ENCODE measurements at regions not wholly inside any gene's neighbourhood (a gene's known extent, or its start where the extent isn't known, plus 50 kb on each side); places are given as distances from the start of the nearest gene placed in this dataset.
A peak's percentile ranks its signal among the peaks of the same experiment; 100 is the strongest.

- TF ChIP-seq MNT (conservative IDR thresholded peaks at IDR 0.05) (0 out of 4 replicates have a peak, but pooled peaks have one; percentile 30 to 33), U2AF1 (optimal IDR thresholded peaks at IDR 0.05; ENCODE audit: low read depth, low read length) (no peak), SMAD2 (IDR thresholded peaks at IDR 0.05; ENCODE audit: low read depth, low read length) (no peak), GABPB2 (CRISPR knock-in tag; conservative IDR thresholded peaks at IDR 0.05) (no peak), SMARCB1 (IDR thresholded peaks at IDR 0.05; ENCODE audit: insufficient read length, low read depth) (no peak), ZNF146 (CRISPR knock-in tag; IDR thresholded peaks at IDR 0.05; ENCODE audit: unreplicated experiment) (no peak), SAFB2 (IDR thresholded peaks at IDR 0.05; ENCODE audit: borderline replicate concordance, low read depth, low read length, severe bottlenecking) (no peak), SOX6 (IDR thresholded peaks at IDR 0.05) (peak; percentile 55; the same call in 1 of the 2 replicates)
- TF ChIP-seq, protein P1, sequence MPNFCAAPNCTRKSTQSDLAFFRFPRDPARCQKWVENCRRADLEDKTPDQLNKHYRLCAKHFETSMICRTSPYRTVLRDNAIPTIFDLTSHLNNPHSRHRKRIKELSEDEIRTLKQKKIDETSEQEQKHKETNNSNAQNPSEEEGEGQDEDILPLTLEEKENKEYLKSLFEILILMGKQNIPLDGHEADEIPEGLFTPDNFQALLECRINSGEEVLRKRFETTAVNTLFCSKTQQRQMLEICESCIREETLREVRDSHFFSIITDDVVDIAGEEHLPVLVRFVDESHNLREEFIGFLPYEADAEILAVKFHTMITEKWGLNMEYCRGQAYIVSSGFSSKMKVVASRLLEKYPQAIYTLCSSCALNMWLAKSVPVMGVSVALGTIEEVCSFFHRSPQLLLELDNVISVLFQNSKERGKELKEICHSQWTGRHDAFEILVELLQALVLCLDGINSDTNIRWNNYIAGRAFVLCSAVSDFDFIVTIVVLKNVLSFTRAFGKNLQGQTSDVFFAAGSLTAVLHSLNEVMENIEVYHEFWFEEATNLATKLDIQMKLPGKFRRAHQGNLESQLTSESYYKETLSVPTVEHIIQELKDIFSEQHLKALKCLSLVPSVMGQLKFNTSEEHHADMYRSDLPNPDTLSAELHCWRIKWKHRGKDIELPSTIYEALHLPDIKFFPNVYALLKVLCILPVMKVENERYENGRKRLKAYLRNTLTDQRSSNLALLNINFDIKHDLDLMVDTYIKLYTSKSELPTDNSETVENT (CRISPR knock-in tag; IDR thresholded peaks at IDR 0.05): no peak
These were observed 368.7 kb upstream of the ID2 start (continued) for GRCh38 chr2:8312861-8313830.

All from K562 (cell line).